ENCODE measurements at regions not wholly inside any gene's neighbourhood (a gene's known extent, or its start where the extent isn't known, plus 50 kb on each side); places are given as distances from the start of the nearest gene placed in this dataset.
"Not testable (repeated sequence)": the region's sequence is repeated elsewhere in the genome, so short reads cannot be mapped to it uniquely, and the experiment has no call there.

- Histone ChIP-seq H3K4me3 (ENCODE audit: low read length in 2 of 2) (no peak overlapping the region), H3K27me3 (ENCODE audit: control insufficient read depth in 2 of 2, insufficient read depth in 1 of 2, low read length in 1 of 2) (no peaks in the 10 kb centered on the region), H3K27ac (ENCODE audit: low read depth in 1 of 2, low read length in 1 of 2) (no peak overlapping the region), H3K36me3 (ENCODE audit: control insufficient read depth in 2 of 2, insufficient read depth in 2 of 2, low read length in 1 of 2) (no peaks in the 10 kb centered on the region), H3K4me1 (ENCODE audit: control insufficient read depth in 2 of 2, insufficient read depth in 2 of 2, low read length in 2 of 2) (no peaks in the 10 kb centered on the region), H3K9me3 (ENCODE audit: control insufficient read depth in 2 of 2, insufficient read depth in 1 of 2, low read length in 1 of 2) (no peaks in the 10 kb centered on the region)
- DNase-seq (ENCODE audit: low read depth in 6 of 9, low spot score in 9 of 9) = no peak
- WGBS = 86% methylated on average over 8 of the region's 8 CpGs
These were observed 724.5 kb upstream of the RAG2 start for GRCh38 chr11:37322333-37323194.

GRCh38 chr11:37320921-37321320, 722.9 kb upstream of the RAG2 start:
- Histone ChIP-seq H3K36me3 (ENCODE audit: control insufficient read depth in 2 of 2, insufficient read depth in 2 of 2, low read length in 1 of 2) (no peaks in the 10 kb centered on the region), H3K27ac (ENCODE audit: low read depth in 1 of 2, low read length in 1 of 2) (no peak overlapping the region), H3K4me3 (ENCODE audit: low read length in 2 of 2) (no peak overlapping the region), H3K9me3 (ENCODE audit: control insufficient read depth in 2 of 2, insufficient read depth in 1 of 2, low read length in 1 of 2) (no peaks in the 10 kb centered on the region), H3K27me3 (ENCODE audit: control insufficient read depth in 2 of 2, insufficient read depth in 1 of 2, low read length in 1 of 2) (no peaks in the 10 kb centered on the region), H3K4me1 (ENCODE audit: control insufficient read depth in 2 of 2, insufficient read depth in 2 of 2, low read length in 2 of 2) (no peaks in the 10 kb centered on the region)
- DNase-seq (ENCODE audit: low read depth in 6 of 9, low spot score in 9 of 9) = no peak

GRCh38 chr11:37317803-37318202, 719.8 kb upstream of the RAG2 start:
- Histone ChIP-seq H3K27me3 (ENCODE audit: control insufficient read depth in 2 of 2, insufficient read depth in 1 of 2, low read length in 1 of 2) (no peaks in the 10 kb centered on the region), H3K4me1 (ENCODE audit: control insufficient read depth in 2 of 2, insufficient read depth in 2 of 2, low read length in 2 of 2) (no peaks in the 10 kb centered on the region), H3K4me3 (ENCODE audit: low read length in 2 of 2) (no peak overlapping the region), H3K27ac (ENCODE audit: low read depth in 1 of 2, low read length in 1 of 2) (no peak overlapping the region), H3K9me3 (ENCODE audit: control insufficient read depth in 2 of 2, insufficient read depth in 1 of 2, low read length in 1 of 2) (no peaks in the 10 kb centered on the region), H3K36me3 (ENCODE audit: control insufficient read depth in 2 of 2, insufficient read depth in 2 of 2, low read length in 1 of 2) (no peaks in the 10 kb centered on the region)
- DNase-seq (ENCODE audit: low read depth in 6 of 9, low spot score in 9 of 9) = no peak
- WGBS = 77% methylated on average over 1 of the region's 1 CpG

- H3K27ac ChIP-seq (ENCODE audit: low read depth in 1 of 2, low read length in 1 of 2) = no peak overlapping the region
- no peak for DNase-seq (ENCODE audit: low read depth in 6 of 9, low spot score in 9 of 9)
- no peaks in the 10 kb centered on the region for H3K36me3 ChIP-seq (ENCODE audit: control insufficient read depth in 2 of 2, insufficient read depth in 2 of 2, low read length in 1 of 2)
- no peaks in the 10 kb centered on the region for H3K9me3 ChIP-seq (ENCODE audit: control insufficient read depth in 2 of 2, insufficient read depth in 1 of 2, low read length in 1 of 2)
- no peaks in the 10 kb centered on the region for H3K4me1 ChIP-seq (ENCODE audit: control insufficient read depth in 2 of 2, insufficient read depth in 2 of 2, low read length in 2 of 2)
- WGBS = 94% methylated on average over 2 of the region's 2 CpGs
- no peak overlapping the region for H3K4me3 ChIP-seq (ENCODE audit: low read length in 2 of 2)
- H3K27me3 ChIP-seq (ENCODE audit: control insufficient read depth in 2 of 2, insufficient read depth in 1 of 2, low read length in 1 of 2) = no peaks in the 10 kb centered on the region
These were observed 715.2 kb upstream of the RAG2 start for GRCh38 chr11:37313266-37313665.

GRCh38 chr11:37306563-37306962, 708.5 kb upstream of the RAG2 start:
- Histone ChIP-seq H3K36me3 (ENCODE audit: control insufficient read depth in 2 of 2, insufficient read depth in 2 of 2, low read length in 1 of 2) (no peaks in the 10 kb centered on the region), H3K4me1 (ENCODE audit: control insufficient read depth in 2 of 2, insufficient read depth in 2 of 2, low read length in 2 of 2) (no peaks in the 10 kb centered on the region), H3K27ac (ENCODE audit: low read depth in 1 of 2, low read length in 1 of 2) (no peak overlapping the region), H3K27me3 (ENCODE audit: control insufficient read depth in 2 of 2, insufficient read depth in 1 of 2, low read length in 1 of 2) (no peaks in the 10 kb centered on the region), H3K9me3 (ENCODE audit: control insufficient read depth in 2 of 2, insufficient read depth in 1 of 2, low read length in 1 of 2) (no peaks in the 10 kb centered on the region), H3K4me3 (ENCODE audit: low read length in 2 of 2) (no peak overlapping the region)
- WGBS = 72% methylated on average over 1 of the region's 1 CpG
- no peak for DNase-seq (ENCODE audit: low read depth in 6 of 9, low spot score in 9 of 9)

GRCh38 chr11:37301405-37301804, 703.4 kb upstream of the RAG2 start:
- not testable (repeated sequence) for H3K4me3 ChIP-seq (ENCODE audit: low read length in 2 of 2); H3K27ac ChIP-seq (ENCODE audit: low read depth in 1 of 2, low read length in 1 of 2); H3K9me3 ChIP-seq (ENCODE audit: control insufficient read depth in 2 of 2, insufficient read depth in 1 of 2, low read length in 1 of 2); H3K36me3 ChIP-seq (ENCODE audit: control insufficient read depth in 2 of 2, insufficient read depth in 2 of 2, low read length in 1 of 2); H3K4me1 ChIP-seq (ENCODE audit: control insufficient read depth in 2 of 2, insufficient read depth in 2 of 2, low read length in 2 of 2); H3K27me3 ChIP-seq (ENCODE audit: control insufficient read depth in 2 of 2, insufficient read depth in 1 of 2, low read length in 1 of 2); DNase-seq (ENCODE audit: low read depth in 6 of 9, low spot score in 9 of 9)
- WGBS = 93% methylated on average over 5 of the region's 5 CpGs

- 71% methylated on average over 2 of the region's 2 CpGs for WGBS
- no peaks in the 10 kb centered on the region for H3K27me3 ChIP-seq (ENCODE audit: control insufficient read depth in 2 of 2, insufficient read depth in 1 of 2, low read length in 1 of 2)
- no peak for DNase-seq (ENCODE audit: low read depth in 6 of 9, low spot score in 9 of 9)
- H3K36me3 ChIP-seq (ENCODE audit: control insufficient read depth in 2 of 2, insufficient read depth in 2 of 2, low read length in 1 of 2) = no peaks in the 10 kb centered on the region
- no peak overlapping the region for H3K4me3 ChIP-seq (ENCODE audit: low read length in 2 of 2)
- no peaks in the 10 kb centered on the region for H3K9me3 ChIP-seq (ENCODE audit: control insufficient read depth in 2 of 2, insufficient read depth in 1 of 2, low read length in 1 of 2)
- H3K27ac ChIP-seq (ENCODE audit: low read depth in 1 of 2, low read length in 1 of 2) = no peak overlapping the region
- no peaks in the 10 kb centered on the region for H3K4me1 ChIP-seq (ENCODE audit: control insufficient read depth in 2 of 2, insufficient read depth in 2 of 2, low read length in 2 of 2)
These were observed 700.1 kb upstream of the RAG2 start for GRCh38 chr11:37298173-37298572.

GRCh38 chr11:37286890-37287289, 688.9 kb upstream of the RAG2 start:
- Histone ChIP-seq H3K27me3 (ENCODE audit: control insufficient read depth in 2 of 2, insufficient read depth in 1 of 2, low read length in 1 of 2) (no peaks in the 10 kb centered on the region), H3K36me3 (ENCODE audit: control insufficient read depth in 2 of 2, insufficient read depth in 2 of 2, low read length in 1 of 2) (no peaks in the 10 kb centered on the region), H3K9me3 (ENCODE audit: control insufficient read depth in 2 of 2, insufficient read depth in 1 of 2, low read length in 1 of 2) (no peaks in the 10 kb centered on the region), H3K27ac (ENCODE audit: low read depth in 1 of 2, low read length in 1 of 2) (no peak overlapping the region), H3K4me3 (ENCODE audit: low read length in 2 of 2) (no peak overlapping the region), H3K4me1 (ENCODE audit: control insufficient read depth in 2 of 2, insufficient read depth in 2 of 2, low read length in 2 of 2) (no peaks in the 10 kb centered on the region)
- 83% methylated on average over 3 of the region's 3 CpGs for WGBS
- no peak for DNase-seq (ENCODE audit: low read depth in 6 of 9, low spot score in 9 of 9)

GRCh38 chr11:37282367-37282766, 684.3 kb upstream of the RAG2 start:
- no peak for DNase-seq (ENCODE audit: low read depth in 6 of 9, low spot score in 9 of 9)
- H3K9me3 ChIP-seq (ENCODE audit: control insufficient read depth in 2 of 2, insufficient read depth in 1 of 2, low read length in 1 of 2) = no peaks in the 10 kb centered on the region
- no peak overlapping the region for H3K27ac ChIP-seq (ENCODE audit: low read depth in 1 of 2, low read length in 1 of 2)
- H3K4me3 ChIP-seq (ENCODE audit: low read length in 2 of 2) = no peak overlapping the region
- H3K27me3 ChIP-seq (ENCODE audit: control insufficient read depth in 2 of 2, insufficient read depth in 1 of 2, low read length in 1 of 2) = no peaks in the 10 kb centered on the region
- H3K4me1 ChIP-seq (ENCODE audit: control insufficient read depth in 2 of 2, insufficient read depth in 2 of 2, low read length in 2 of 2) = no peaks in the 10 kb centered on the region
- no peaks in the 10 kb centered on the region for H3K36me3 ChIP-seq (ENCODE audit: control insufficient read depth in 2 of 2, insufficient read depth in 2 of 2, low read length in 1 of 2)
